Lung (tissue), 11 donors: ENCODE measurements at regions not wholly inside any gene's neighbourhood (a gene's known extent, or its start where the extent isn't known, plus 50 kb on each side); places are given as distances from the start of the nearest gene placed in this dataset.

Experiments used
- ATAC-seq: fragments of 200-7000 bp; cut with Tn5 transposase; one replicate; pipeline ENCODE4 v1.9.1; 2020; ENCODE audit warnings: moderate number of reproducible peaks; ENCODE audit not compliant: insufficient read depth, low FRiP score
- DNase-seq, 3 donors: peaks; one replicate each; pipeline ENCODE4 v3.0.0-alpha.2; 2013 to 2017
- H3K27ac ChIP-seq, 2 donors: one replicate each; pipeline ENCODE4 v1.5.1; 2013; ENCODE audit warnings: mild to moderate bottlenecking in 2 of 2, moderate library complexity in 2 of 2, control low read depth in 1 of 2, inconsistent platforms in 1 of 2, low read depth in 1 of 2, low read length in 1 of 2
- H3K27me3 ChIP-seq, 3 donors: one replicate each; pipeline ENCODE4 v1.5.1; 2013; ENCODE audit warnings: low read length in 2 of 3; ENCODE audit not compliant: control insufficient read depth in 3 of 3, insufficient read depth in 3 of 3
- H3K36me3 ChIP-seq, 4 donors: one replicate each; pipeline ENCODE4 v1.5.1; 2013; ENCODE audit warnings: low read length in 4 of 4, mild to moderate bottlenecking in 1 of 4, moderate library complexity in 1 of 4; ENCODE audit not compliant: control insufficient read depth in 4 of 4, insufficient read depth in 4 of 4
- H3K4me1 ChIP-seq, 5 donors: one replicate each; pipeline ENCODE4 v1.5.1; 2013; ENCODE audit warnings: low read length in 5 of 5, mild to moderate bottlenecking in 2 of 5, moderate library complexity in 1 of 5; ENCODE audit not compliant: control insufficient read depth in 5 of 5, insufficient read depth in 5 of 5
- H3K4me3 ChIP-seq: one replicate; pipeline ENCODE4 v1.5.1; 2013; ENCODE audit warnings: mild to moderate bottlenecking, control low read depth, moderate library complexity
- H3K9ac ChIP-seq, 2 donors: one replicate each; pipeline ENCODE4 v1.5.1; 2013; ENCODE audit warnings: low read length in 2 of 2, control low read depth in 1 of 2; ENCODE audit not compliant: insufficient read depth in 1 of 2
- H3K9me3 ChIP-seq, 4 donors: one replicate each; pipeline ENCODE4 v1.5.1; 2013; ENCODE audit warnings: low read length in 3 of 4, mild to moderate bottlenecking in 1 of 4, moderate library complexity in 1 of 4; ENCODE audit not compliant: control insufficient read depth in 4 of 4, insufficient read depth in 3 of 4
- WGBS, 2 donors: extraction: QIAGEN DNeasy Blood & Tissue Kit; methylation state at CpG; one replicate each; pipeline ENCODE4 v1.1.7; 2013; 5-methylcytosine and 5-hydroxymethylcytosine counted together
- TF ChIP-seq, protein P1 (sequence below): IDR thresholded peaks from 2 replicates; pipeline ENCODE4 v1.5.1; 2012; ENCODE audit warnings: mild to moderate bottlenecking; ENCODE audit errors: control extremely low read depth, extremely low read depth
- donor health status: control.
- donor health status: control.
- donor health status: Bipolar disorder and iron deficiency.
- donor health status: healthy.
- donor health status: DM: yes; HTN: yes; CAD: no.

DNA sequence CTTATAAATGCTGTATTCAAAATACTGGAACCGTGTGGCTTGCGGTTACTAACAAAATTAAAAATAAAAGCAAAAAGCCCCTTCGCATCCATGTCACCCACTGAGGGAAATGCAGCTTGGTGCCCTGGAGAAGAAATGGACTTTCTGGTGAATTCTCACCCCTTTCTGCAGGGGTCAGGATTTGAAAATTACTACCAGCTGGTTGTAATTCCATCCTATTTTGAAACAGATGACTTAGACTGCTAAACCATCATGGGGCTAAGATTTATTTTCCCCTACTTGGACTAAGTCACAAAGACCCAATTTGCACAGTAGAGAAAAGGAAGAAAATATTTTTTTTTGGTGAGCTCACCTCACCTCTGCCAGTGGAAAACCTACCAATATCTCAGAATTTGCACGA lies 111.4 kb upstream of the MYOCD start:
- DNase-seq (no peak), ATAC-seq (no peak)
- Histone ChIP-seq H3K27me3 (peaks cover 0 to 34% (median 0%) of the 10 kb centered on the region in 3 donors), H3K4me3 (no peak overlapping the region), H3K9me3 (no peaks in the 10 kb centered on the region), H3K4me1 (peaks cover 0 to 4% (median 0%) of the 10 kb centered on the region in 5 donors), H3K36me3 (no peaks in the 10 kb centered on the region), H3K9ac (no peak overlapping the region), H3K27ac (no peak overlapping the region)
- TF ChIP-seq, protein P1, sequence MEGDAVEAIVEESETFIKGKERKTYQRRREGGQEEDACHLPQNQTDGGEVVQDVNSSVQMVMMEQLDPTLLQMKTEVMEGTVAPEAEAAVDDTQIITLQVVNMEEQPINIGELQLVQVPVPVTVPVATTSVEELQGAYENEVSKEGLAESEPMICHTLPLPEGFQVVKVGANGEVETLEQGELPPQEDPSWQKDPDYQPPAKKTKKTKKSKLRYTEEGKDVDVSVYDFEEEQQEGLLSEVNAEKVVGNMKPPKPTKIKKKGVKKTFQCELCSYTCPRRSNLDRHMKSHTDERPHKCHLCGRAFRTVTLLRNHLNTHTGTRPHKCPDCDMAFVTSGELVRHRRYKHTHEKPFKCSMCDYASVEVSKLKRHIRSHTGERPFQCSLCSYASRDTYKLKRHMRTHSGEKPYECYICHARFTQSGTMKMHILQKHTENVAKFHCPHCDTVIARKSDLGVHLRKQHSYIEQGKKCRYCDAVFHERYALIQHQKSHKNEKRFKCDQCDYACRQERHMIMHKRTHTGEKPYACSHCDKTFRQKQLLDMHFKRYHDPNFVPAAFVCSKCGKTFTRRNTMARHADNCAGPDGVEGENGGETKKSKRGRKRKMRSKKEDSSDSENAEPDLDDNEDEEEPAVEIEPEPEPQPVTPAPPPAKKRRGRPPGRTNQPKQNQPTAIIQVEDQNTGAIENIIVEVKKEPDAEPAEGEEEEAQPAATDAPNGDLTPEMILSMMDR: no peak
- 85 to 93% methylated on average over 4 of the region's 4 CpGs for WGBS, 2 donors

DNA sequence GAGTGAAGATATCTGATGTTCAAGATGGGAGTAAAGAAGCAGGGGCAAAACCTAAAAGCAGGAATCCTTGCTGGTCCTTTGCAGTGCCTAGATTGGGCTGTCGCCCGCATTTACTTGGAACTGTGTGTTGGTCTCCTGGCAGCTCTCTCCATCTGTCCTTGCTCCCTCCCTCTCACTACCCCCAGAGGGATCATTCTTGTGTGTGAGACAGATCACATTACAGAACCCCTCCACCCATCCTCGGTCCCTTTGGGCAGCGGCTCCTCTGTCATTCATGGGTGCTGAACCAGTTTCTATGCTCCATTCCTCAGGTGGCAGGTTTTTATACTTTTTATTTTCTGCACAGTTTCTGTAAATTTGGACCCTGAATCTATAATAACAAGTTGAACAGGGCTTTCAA lies 99.4 kb upstream of the MYOCD start:
- Histone ChIP-seq H3K27me3 (peaks cover 0 to 19% (median 0%) of the 10 kb centered on the region in 3 donors), H3K4me3 (no peak overlapping the region), H3K27ac (no peak overlapping the region), H3K4me1 (peaks cover 0 to 12% (median 1%) of the 10 kb centered on the region in 5 donors), H3K9me3 (peaks cover 0 to 6% (median 0%) of the 10 kb centered on the region in 4 donors), H3K9ac (no peak overlapping the region), H3K36me3 (no peaks in the 10 kb centered on the region)
- ATAC-seq (no peak), DNase-seq (no peak)
- WGBS, 2 donors: 42 to 49% methylated on average over 4 of the region's 4 CpGs
- TF ChIP-seq, protein P1: no peak

DNA sequence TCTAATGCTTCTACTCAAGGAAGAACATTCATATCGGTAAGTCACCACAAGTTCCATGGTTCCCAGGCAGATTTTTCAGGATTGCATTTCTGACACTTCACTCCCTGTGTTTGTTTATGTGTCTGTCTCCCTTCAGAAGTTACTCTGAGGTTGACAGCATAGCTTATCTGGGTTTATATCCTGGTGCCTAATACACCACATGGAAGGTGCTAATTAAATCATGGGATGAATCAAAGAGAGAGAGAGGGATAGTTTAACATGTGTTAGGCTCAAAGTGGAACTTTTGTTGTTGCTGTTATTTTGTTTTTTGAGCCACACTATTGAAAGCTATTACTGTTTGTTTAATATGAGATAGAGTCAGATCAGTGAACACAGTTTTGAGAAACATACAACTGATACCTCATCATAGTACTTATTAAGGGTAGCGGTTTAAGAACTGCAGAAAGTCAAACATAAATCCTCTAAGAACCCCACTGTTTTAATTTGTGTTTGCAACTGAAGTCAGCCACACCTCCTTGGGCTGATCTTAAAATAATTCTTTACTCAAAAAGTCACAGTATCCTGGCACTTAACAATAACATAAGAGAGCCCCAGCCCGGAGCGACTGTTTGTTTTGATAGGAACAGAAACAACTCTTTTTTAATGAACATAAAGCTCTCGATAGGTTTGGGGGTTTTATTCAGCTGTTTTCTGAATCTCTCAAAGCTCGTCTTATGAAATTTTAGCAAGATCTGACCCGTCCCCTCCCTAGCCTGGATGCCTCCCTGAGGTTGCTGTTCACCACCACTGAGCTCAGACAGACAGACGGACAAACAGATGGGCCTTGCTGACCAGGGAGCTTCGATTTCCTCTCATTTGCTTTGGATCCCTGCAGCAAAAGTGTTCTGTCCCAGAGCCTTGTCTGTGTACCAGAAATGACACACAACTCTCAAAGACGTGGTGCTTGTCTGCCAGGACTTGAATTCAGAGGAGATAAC lies 98.3 kb upstream of the MYOCD start:
- Histone ChIP-seq H3K9ac (no peak overlapping the region), H3K4me1 (peaks cover 0 to 12% (median 1%) of the 10 kb centered on the region in 5 donors), H3K27ac (no peak overlapping the region), H3K36me3 (no peaks in the 10 kb centered on the region), H3K9me3 (peaks cover 0 to 6% (median 0%) of the 10 kb centered on the region in 4 donors), H3K4me3 (no peak overlapping the region), H3K27me3 (peaks cover 0 to 23% (median 0%) of the 10 kb centered on the region in 3 donors)
- TF ChIP-seq, protein P1: no peak
- DNase-seq (peak in 1 of 3 donors; percentile 22), ATAC-seq (no peak)
- WGBS, 2 donors: 46 to 52% methylated on average over 10 of the region's 10 CpGs
